AG04449 (cell line): ENCODE measurements at regions not wholly inside any gene's neighbourhood (a gene's known extent, or its start where the extent isn't known, plus 50 kb on each side); places are given as distances from the start of the nearest gene placed in this dataset.
"Not testable (repeated sequence)": the region's sequence is repeated elsewhere in the genome, so short reads cannot be mapped to it uniquely, and the experiment has no call there.

ENCODE experiments used
- CTCF ChIA-PET: fragments of 350-600 bp; formaldehyde crosslinking; extraction: SDS; loops from one replicate; lab custom pipeline; 2021; ENCODE audit warnings: antibody characterized with exemption; lab: Yijun Ruan, JAX
- POLR2A ChIA-PET: fragments of 400-600, 350-600 bp; formaldehyde crosslinking; extraction: SDS; loops from one replicate; lab custom pipeline; 2020; ENCODE audit warnings: antibody characterized with exemption, inconsistent platforms; lab: Yijun Ruan, JAX
- DNase-seq: peaks from one replicate; pipeline ENCODE4 v3.0.0-alpha.2; 2010; ENCODE audit warnings: low read depth, low spot score
- H3K4me3 ChIP-seq: 2 replicates; pipeline ENCODE4 v1.5.1; 2011; ENCODE audit warnings: low read depth, mild to moderate bottlenecking, control low read depth, low read length
- CTCF ChIP-seq: IDR thresholded peaks from one replicate; pipeline ENCODE4 v1.5.1; 2011; ENCODE audit warnings: mild to moderate bottlenecking, moderate library complexity, low read length, control low read depth, inconsistent platforms; ENCODE audit not compliant: insufficient read depth; ENCODE audit errors: missing control alignments

- CTCF ChIA-PET, result no interaction called here
- TF ChIP-seq CTCF, result no peak
- H3K4me3 ChIP-seq, result no peak overlapping the region
- POLR2A ChIA-PET, result no interaction called here
- DNase-seq, result no peak
These were observed 183.0 kb downstream of the SAMD5 start for GRCh38 chr6:147691446-147691845.

- no peak overlapping the region for H3K4me3 ChIP-seq
- CTCF ChIA-PET, result no interaction called here
- DNase-seq, result no peak
These were observed 184.7 kb downstream of the SAMD5 start for GRCh38 chr6:147693181-147693580.

GRCh38 chr6:147694556-147694955, 186.1 kb downstream of the SAMD5 start:
- H3K4me3 ChIP-seq, CTCF ChIA-PET, DNase-seq, POLR2A ChIA-PET: not testable (repeated sequence)

More at GRCh38 chr6:147693181-147693580, 184.7 kb downstream of the SAMD5 start:
- TF ChIP-seq CTCF, result no peak
- POLR2A ChIA-PET, result no interaction called here

GRCh38 chr6:147695819-147696218, 187.3 kb downstream of the SAMD5 start:
- ChIA-PET CTCF (no interaction called here), POLR2A (no interaction called here)
- TF ChIP-seq CTCF, result no peak
- no peak for DNase-seq
- no peak overlapping the region for H3K4me3 ChIP-seq

- ChIA-PET CTCF (no interaction called here), POLR2A (interaction anchor here (0.5 kb wide), 1 partner anchor 11 kb away, joined by 3 read pairs; no protein-coding TSS in a partner anchor)
- H3K4me3 ChIP-seq, result no peak overlapping the region
- no peak for TF ChIP-seq CTCF
- DNase-seq, result no peak
These were observed 190.7 kb downstream of the SAMD5 start for GRCh38 chr6:147699140-147699539.

GRCh38 chr6:147699637-147700036, 191.1 kb downstream of the SAMD5 start:
- ChIA-PET CTCF (no interaction called here), POLR2A (interaction anchor here (0.5 kb wide), 1 partner anchor 11 kb away, joined by 3 read pairs; no protein-coding TSS in a partner anchor)
- no peak overlapping the region for H3K4me3 ChIP-seq
- TF ChIP-seq CTCF, result no peak
- no peak for DNase-seq
